T-helper 2 cell (primary cell): ENCODE measurements at regions not wholly inside any gene's neighbourhood (a gene's known extent, or its start where the extent isn't known, plus 50 kb on each side); places are given as distances from the start of the nearest gene placed in this dataset.
A peak's percentile ranks its signal among the peaks of the same experiment; 100 is the strongest.
"Not testable (repeated sequence)": the region's sequence is repeated elsewhere in the genome, so short reads cannot be mapped to it uniquely, and the experiment has no call there.

Experiments used
- DNase-seq, 5 experiments: peaks; one replicate each; pipeline versions ENCODE4 v3.0.0 to v3.0.0-alpha.2; 2012 to 2022

DNA sequence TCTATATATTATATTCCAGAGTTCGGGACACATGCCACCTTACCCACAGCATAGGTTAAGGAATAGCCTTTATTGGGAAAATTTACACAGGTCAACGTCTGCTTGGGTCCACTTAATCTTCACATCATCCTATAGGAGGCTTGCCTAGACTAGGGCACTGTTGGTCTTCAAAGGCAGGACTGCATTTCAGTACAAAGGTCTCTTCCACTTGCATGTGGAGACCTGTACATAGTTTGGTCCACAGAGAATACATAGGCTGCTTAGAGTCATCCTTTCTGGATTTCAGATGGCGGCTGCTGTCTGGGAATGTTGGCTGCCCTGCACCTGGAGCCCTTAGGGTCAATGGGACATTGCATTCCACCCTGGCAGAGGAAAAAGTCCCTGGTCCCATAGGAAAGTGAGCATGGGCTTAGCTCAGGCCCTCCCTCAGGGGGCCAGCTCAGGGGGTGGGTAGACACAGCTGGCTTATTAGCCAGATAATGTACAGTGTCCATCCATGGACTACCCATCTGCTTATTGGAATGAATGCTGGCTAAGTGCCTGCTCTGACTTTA, 75.3 kb upstream of the TGFBR2 start:
- no peak for DNase-seq

GRCh38 chr3:30535525-30535924, 70.9 kb upstream of the TGFBR2 start:
- DNase-seq = no peak

- DNase-seq = no peak
Measured at GRCh38 chr3:30538791-30539190, 67.6 kb upstream of the TGFBR2 start.

- no peak for DNase-seq
Measured at GRCh38 chr3:30539206-30539605, 67.2 kb upstream of the TGFBR2 start.

GRCh38 chr3:30539772-30540171, 66.6 kb upstream of the TGFBR2 start:
- DNase-seq = no peak

- DNase-seq = not testable (repeated sequence)
Measured at GRCh38 chr3:30541156-30541555, 65.2 kb upstream of the TGFBR2 start.

DNA sequence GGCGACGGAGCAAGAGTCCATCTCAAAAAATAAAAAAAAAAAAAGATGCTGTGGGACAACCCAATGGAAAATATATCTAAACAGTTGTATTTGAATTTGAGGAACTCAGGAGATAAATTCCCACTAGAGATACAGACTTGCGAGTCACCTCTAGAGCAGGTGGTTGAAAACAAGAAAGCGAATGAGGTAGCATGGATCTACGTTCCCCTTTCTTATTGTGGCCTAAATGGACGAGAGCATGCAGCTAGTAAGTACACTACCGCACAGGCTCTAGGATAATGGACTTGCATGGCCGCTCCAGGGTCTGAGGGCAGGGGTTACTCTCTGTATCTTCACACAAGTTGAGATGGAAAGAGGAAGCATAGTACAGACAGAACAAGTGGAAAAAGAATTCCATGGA, 63.5 kb upstream of the TGFBR2 start:
- DNase-seq = no peak

- DNase-seq = no peak
Measured at GRCh38 chr3:30544812-30545211, 61.6 kb upstream of the TGFBR2 start.

DNA sequence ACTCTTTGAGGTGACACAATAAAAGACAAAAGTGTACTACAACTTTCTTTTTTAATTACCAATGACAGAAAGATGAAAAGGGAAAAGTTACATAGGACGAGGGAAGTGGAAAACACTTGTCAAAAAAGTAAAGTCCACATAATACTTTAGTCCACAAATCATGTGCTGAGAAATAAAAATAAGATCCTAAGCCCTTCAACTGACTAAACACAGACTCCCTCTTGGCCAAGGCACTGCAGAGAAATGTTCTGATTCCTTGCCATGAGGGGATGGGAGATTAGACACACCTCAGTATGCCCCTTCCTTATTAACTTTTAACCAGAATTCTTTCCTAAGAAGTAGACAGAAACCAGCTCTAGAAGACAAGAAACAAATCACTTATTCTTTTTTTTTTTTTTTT, 59.5 kb upstream of the TGFBR2 start:
- DNase-seq = no peak

GRCh38 chr3:30547716-30548115, 58.7 kb upstream of the TGFBR2 start:
- no peak for DNase-seq

- peak in 2 of 5 experiments; percentile 4 to 6 for DNase-seq
Measured at GRCh38 chr3:30548600-30548999, 57.8 kb upstream of the TGFBR2 start.

- no peak for DNase-seq
Measured at GRCh38 chr3:30549600-30549999, 56.8 kb upstream of the TGFBR2 start.

GRCh38 chr3:30550246-30550645, 56.2 kb upstream of the TGFBR2 start:
- no peak for DNase-seq

DNA sequence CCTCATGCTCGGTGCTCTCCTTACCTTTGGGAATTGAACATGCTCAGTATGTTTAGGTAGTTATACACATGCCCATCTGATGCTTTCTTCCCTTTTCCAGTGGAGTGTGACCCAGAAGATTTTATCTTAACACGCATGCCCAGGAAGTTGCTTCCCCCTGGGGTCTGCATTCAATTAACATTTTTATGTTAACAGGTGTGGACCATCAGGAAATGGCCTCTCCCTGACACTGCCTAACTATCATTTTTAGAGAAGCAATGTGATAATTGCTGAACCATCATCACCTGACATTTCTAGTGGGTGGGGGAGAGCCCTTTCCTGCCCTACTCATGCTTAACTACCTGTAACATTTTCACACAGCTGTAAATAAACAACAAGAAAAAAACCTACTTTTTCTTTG, 55.1 kb upstream of the TGFBR2 start:
- no peak for DNase-seq

GRCh38 chr3:30551927-30552326, 54.5 kb upstream of the TGFBR2 start:
- DNase-seq = no peak

DNA sequence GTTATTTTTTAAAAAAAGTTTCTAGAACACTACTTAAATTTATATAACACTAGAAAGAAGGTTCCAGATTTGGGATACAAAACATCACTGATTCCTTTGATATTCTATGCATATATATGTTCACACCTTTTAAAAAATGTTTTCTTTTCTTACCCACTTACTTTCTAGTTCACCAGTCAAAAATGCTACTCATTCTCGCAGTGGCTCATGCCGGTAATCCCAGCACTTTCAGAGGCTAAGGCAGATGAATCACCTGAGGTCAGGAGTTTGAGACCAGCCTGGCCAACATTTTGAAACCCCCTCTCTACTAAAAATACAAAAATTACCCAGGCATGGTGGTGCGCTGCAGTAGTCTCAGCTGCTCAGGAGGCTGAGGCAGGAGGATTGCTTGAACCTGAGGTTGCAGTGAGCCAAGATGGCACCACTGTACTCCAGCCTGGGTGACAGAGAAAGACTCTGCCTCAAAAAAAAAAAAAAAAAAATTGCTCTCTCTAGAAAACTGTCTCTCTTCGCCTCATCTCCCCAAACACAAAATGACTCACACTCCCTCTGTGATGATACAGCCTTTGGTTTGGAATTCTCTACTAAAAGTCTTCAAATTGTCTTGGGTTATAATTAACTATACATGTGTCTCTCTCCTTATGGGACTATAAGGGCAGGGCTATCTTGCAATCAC, 52.6 kb upstream of the TGFBR2 start:
- no peak for DNase-seq

GRCh38 chr3:30554317-30554690, 52.1 kb upstream of the TGFBR2 start:
- DNase-seq = no peak

GRCh38 chr3:30555968-30556367, 50.4 kb upstream of the TGFBR2 start:
- DNase-seq = no peak
